SJCRH30 (cell line): ENCODE measurements at regions not wholly inside any gene's neighbourhood (a gene's known extent, or its start where the extent isn't known, plus 50 kb on each side); places are given as distances from the start of the nearest gene placed in this dataset.

Experiments
- DNase-seq, 2 experiments: peaks; one replicate each; pipeline ENCODE4 v3.0.0-alpha.2; 2015 to 2020
- H3K27ac ChIP-seq: fragments of 250-450 bp; sonication (Bioruptor Pico); 2 replicates; pipeline ENCODE4 v1.5.1; 2020; ENCODE audit warnings: mild to moderate bottlenecking, moderate library complexity
- H3K27me3 ChIP-seq: fragments of 250-450 bp; sonication (Bioruptor Pico); 2 replicates; pipeline ENCODE4 v1.5.1; 2020; ENCODE audit warnings: mild to moderate bottlenecking, moderate library complexity
- H3K36me3 ChIP-seq: fragments of 250-450 bp; sonication (Bioruptor Pico); 2 replicates; pipeline ENCODE4 v1.5.1; 2020; ENCODE audit warnings: mild to moderate bottlenecking, moderate library complexity
- H3K4me1 ChIP-seq: fragments of 250-450 bp; sonication (Bioruptor Pico); 2 replicates; pipeline ENCODE4 v1.5.1; 2020; ENCODE audit warnings: mild to moderate bottlenecking, moderate library complexity
- H3K4me3 ChIP-seq: fragments of 250-450 bp; sonication (Bioruptor Pico); 2 replicates; pipeline ENCODE4 v1.5.1; 2020; ENCODE audit warnings: mild to moderate bottlenecking, moderate library complexity
- H3K9me3 ChIP-seq: fragments of 250-450 bp; sonication (Bioruptor Pico); replicated peaks from 2 replicates; pipeline ENCODE4 v1.5.1; 2020; ENCODE audit warnings: mild to moderate bottlenecking, moderate library complexity

GRCh38 chr5:109531262-109531661 is 121.5 kb upstream of the PJA2 start:
- H3K4me3 ChIP-seq, result no peak overlapping the region

GRCh38 chr5:109529987-109530386 is 120.2 kb upstream of the PJA2 start:
- no peaks in the 10 kb centered on the region for H3K27me3 ChIP-seq
- no peak overlapping the region for H3K27ac ChIP-seq
- no peaks in the 10 kb centered on the region for H3K36me3 ChIP-seq
- H3K4me1 ChIP-seq, result peaks cover 10% of the 10 kb centered on the region; the same call in 1 of the 2 replicates
- H3K9me3 ChIP-seq, result no peaks in the 10 kb centered on the region
- DNase-seq, result no peak
- H3K4me3 ChIP-seq, result no peak overlapping the region

More at GRCh38 chr5:109531262-109531661, 121.5 kb upstream of the PJA2 start:
- DNase-seq, result no peak
- Histone ChIP-seq H3K36me3 (no peaks in the 10 kb centered on the region), H3K27ac (no peak overlapping the region), H3K27me3 (no peaks in the 10 kb centered on the region), H3K9me3 (no peaks in the 10 kb centered on the region), H3K4me1 (peaks cover 10% of the 10 kb centered on the region; the same call in 1 of the 2 replicates)

- H3K27me3 ChIP-seq, result no peaks in the 10 kb centered on the region
- peak; percentile 67 to 75 for DNase-seq
Measured at GRCh38 chr5:109529520-109529919, 119.7 kb upstream of the PJA2 start.

GRCh38 chr5:109524555-109524954 is 114.8 kb upstream of the PJA2 start:
- Histone ChIP-seq H3K9me3 (no peaks in the 10 kb centered on the region), H3K4me3 (no peak overlapping the region), H3K27ac (no peak overlapping the region), H3K27me3 (no peaks in the 10 kb centered on the region), H3K4me1 (peaks cover 5% of the 10 kb centered on the region; the same call in 1 of the 2 replicates), H3K36me3 (no peaks in the 10 kb centered on the region)
- DNase-seq, result no peak

More at GRCh38 chr5:109529520-109529919, 119.7 kb upstream of the PJA2 start:
- Histone ChIP-seq H3K36me3 (no peaks in the 10 kb centered on the region), H3K9me3 (no peaks in the 10 kb centered on the region), H3K27ac (no peak overlapping the region), H3K4me3 (no peak overlapping the region), H3K4me1 (peaks cover 10% of the 10 kb centered on the region; the same call in 1 of the 2 replicates)

GRCh38 chr5:109524026-109524425 is 114.3 kb upstream of the PJA2 start:
- no peaks in the 10 kb centered on the region for H3K9me3 ChIP-seq
- no peak for DNase-seq
- H3K4me3 ChIP-seq, result no peak overlapping the region
- no peaks in the 10 kb centered on the region for H3K4me1 ChIP-seq
- no peaks in the 10 kb centered on the region for H3K27me3 ChIP-seq
- no peaks in the 10 kb centered on the region for H3K36me3 ChIP-seq
- H3K27ac ChIP-seq, result no peak overlapping the region

GRCh38 chr5:109522404-109522803 is 112.6 kb upstream of the PJA2 start:
- Histone ChIP-seq H3K27me3 (no peaks in the 10 kb centered on the region), H3K27ac (no peak overlapping the region), H3K36me3 (no peaks in the 10 kb centered on the region), H3K4me3 (no peak overlapping the region), H3K9me3 (no peaks in the 10 kb centered on the region), H3K4me1 (no peaks in the 10 kb centered on the region)
- DNase-seq, result no peak

- no peaks in the 10 kb centered on the region for H3K9me3 ChIP-seq
- H3K27ac ChIP-seq, result no peak overlapping the region
- H3K36me3 ChIP-seq, result no peaks in the 10 kb centered on the region
- H3K4me3 ChIP-seq, result no peak overlapping the region
- no peaks in the 10 kb centered on the region for H3K27me3 ChIP-seq
- H3K4me1 ChIP-seq, result no peaks in the 10 kb centered on the region
- no peak for DNase-seq
Measured at GRCh38 chr5:109519416-109519815, 109.6 kb upstream of the PJA2 start.

GRCh38 chr5:109516390-109516789 is 106.6 kb upstream of the PJA2 start:
- no peak for DNase-seq

GRCh38 chr5:109511980-109512734 is 102.4 kb upstream of the PJA2 start:
- H3K36me3 ChIP-seq, result no peaks in the 10 kb centered on the region
- no peak overlapping the region for H3K4me3 ChIP-seq
- H3K4me1 ChIP-seq, result peaks cover 3% of the 10 kb centered on the region; the same call in 1 of the 2 replicates
- no peak overlapping the region for H3K27ac ChIP-seq
- no peaks in the 10 kb centered on the region for H3K27me3 ChIP-seq
- H3K9me3 ChIP-seq, result no peaks in the 10 kb centered on the region
- no peak for DNase-seq

More at GRCh38 chr5:109516390-109516789, 106.6 kb upstream of the PJA2 start:
- Histone ChIP-seq H3K27me3 (no peaks in the 10 kb centered on the region), H3K36me3 (no peaks in the 10 kb centered on the region), H3K4me1 (no peaks in the 10 kb centered on the region), H3K4me3 (no peak overlapping the region), H3K27ac (no peak overlapping the region), H3K9me3 (no peaks in the 10 kb centered on the region)

- Histone ChIP-seq H3K4me3 (no peak overlapping the region), H3K4me1 (peaks cover 3% of the 10 kb centered on the region; the same call in 1 of the 2 replicates), H3K27me3 (no peaks in the 10 kb centered on the region), H3K9me3 (no peaks in the 10 kb centered on the region), H3K27ac (no peak overlapping the region), H3K36me3 (no peaks in the 10 kb centered on the region)
- no peak for DNase-seq
Measured at GRCh38 chr5:109506556-109506955, 96.8 kb upstream of the PJA2 start.

- no peak for DNase-seq
- Histone ChIP-seq H3K9me3 (no peaks in the 10 kb centered on the region), H3K36me3 (no peaks in the 10 kb centered on the region), H3K4me3 (no peak overlapping the region), H3K4me1 (peaks cover under 1% of the 10 kb centered on the region; the same call in 1 of the 2 replicates), H3K27me3 (no peaks in the 10 kb centered on the region), H3K27ac (no peak overlapping the region)
Measured at GRCh38 chr5:109496112-109496511, 86.3 kb upstream of the PJA2 start.

- Histone ChIP-seq H3K9me3 (no peaks in the 10 kb centered on the region; the same call in 1 of the 2 replicates), H3K27me3 (no peaks in the 10 kb centered on the region), H3K4me3 (no peak overlapping the region), H3K36me3 (no peaks in the 10 kb centered on the region), H3K4me1 (peaks cover 3% of the 10 kb centered on the region; the same call in 1 of the 2 replicates), H3K27ac (no peak overlapping the region)
- no peak for DNase-seq
Measured at GRCh38 chr5:109487753-109488420, 78.1 kb upstream of the PJA2 start.

GRCh38 chr5:109486200-109486804 is 76.5 kb upstream of the PJA2 start:
- Histone ChIP-seq H3K4me1 (peaks cover 3% of the 10 kb centered on the region; the same call in 1 of the 2 replicates), H3K27ac (no peak overlapping the region), H3K36me3 (no peaks in the 10 kb centered on the region), H3K4me3 (no peak overlapping the region), H3K9me3 (no peaks in the 10 kb centered on the region; the same call in 1 of the 2 replicates), H3K27me3 (no peaks in the 10 kb centered on the region)
- no peak for DNase-seq

- H3K4me3 ChIP-seq, result no peak overlapping the region
- H3K36me3 ChIP-seq, result no peaks in the 10 kb centered on the region
- no peaks in the 10 kb centered on the region; the same call in 1 of the 2 replicates for H3K9me3 ChIP-seq
- no peaks in the 10 kb centered on the region; the same call in 1 of the 2 replicates for H3K4me1 ChIP-seq
- H3K27me3 ChIP-seq, result no peaks in the 10 kb centered on the region
- peak; percentile 73 to 85 for DNase-seq
- H3K27ac ChIP-seq, result no peak overlapping the region
Measured at GRCh38 chr5:109485030-109485429, 75.3 kb upstream of the PJA2 start.

GRCh38 chr5:109484597-109484996 is 74.8 kb upstream of the PJA2 start:
- Histone ChIP-seq H3K27ac (no peak overlapping the region), H3K36me3 (no peaks in the 10 kb centered on the region), H3K9me3 (no peaks in the 10 kb centered on the region; the same call in 1 of the 2 replicates), H3K27me3 (no peaks in the 10 kb centered on the region), H3K4me1 (no peaks in the 10 kb centered on the region; the same call in 1 of the 2 replicates), H3K4me3 (no peak overlapping the region)
- DNase-seq, result no peak
